Hepatocyte (in vitro differentiated cells): ENCODE measurements at regions not wholly inside any gene's neighbourhood (a gene's known extent, or its start where the extent isn't known, plus 50 kb on each side); places are given as distances from the start of the nearest gene placed in this dataset.

Experiments
- DNase-seq: peaks from one replicate; pipeline ENCODE4 v3.0.0-alpha.2; 2016; ENCODE audit warnings: low spot score
- H2AFZ ChIP-seq: fragments of 200-600 bp; sonication (generic); 2 replicates; pipeline ENCODE4 v1.6.0; 2016; ENCODE audit warnings: antibody characterized with exemption, mild to moderate bottlenecking
- H3K27ac ChIP-seq: fragments of 200-600 bp; sonication (generic); 2 replicates; pipeline ENCODE4 v1.5.1; 2016; ENCODE audit warnings: mild to moderate bottlenecking
- H3K27me3 ChIP-seq: fragments of 200-600 bp; sonication (generic); 2 replicates; pipeline ENCODE4 v1.6.1; 2016
- H3K36me3 ChIP-seq: fragments of 200-600 bp; sonication (generic); replicated peaks from 2 replicates; pipeline ENCODE4 v1.5.1; 2016; ENCODE audit warnings: low read depth; ENCODE audit not compliant: insufficient read depth
- H3K4me1 ChIP-seq: fragments of 200-600 bp; sonication (generic); 2 replicates; pipeline ENCODE4 v1.5.1; 2016; ENCODE audit warnings: mild to moderate bottlenecking, moderate library complexity; ENCODE audit not compliant: insufficient read depth
- H3K4me2 ChIP-seq: fragments of 200-600 bp; sonication (generic); 2 replicates; pipeline ENCODE4 v1.6.0; 2016
- H3K4me3 ChIP-seq: fragments of 200-600 bp; sonication (generic); 2 replicates; pipeline ENCODE4 v1.5.1; 2016; ENCODE audit warnings: mild to moderate bottlenecking
- H3K79me2 ChIP-seq: fragments of 200-600 bp; sonication (generic); 2 replicates; pipeline ENCODE4 v1.6.0; 2017; ENCODE audit warnings: mild to moderate bottlenecking
- H3K9me2 ChIP-seq: fragments of 200-600 bp; sonication (generic); replicated peaks from 2 replicates; pipeline ENCODE4 v1.6.0; 2017; ENCODE audit warnings: mild to moderate bottlenecking; ENCODE audit not compliant: insufficient read depth
- H3K9me3 ChIP-seq: fragments of 200-600 bp; sonication (generic); 2 replicates; pipeline ENCODE4 v1.5.1; 2016; ENCODE audit warnings: low read depth, mild to moderate bottlenecking
- H4K20me1 ChIP-seq: fragments of 200-600 bp; sonication (generic); 2 replicates; pipeline ENCODE4 v1.6.0; 2016; ENCODE audit warnings: mild to moderate bottlenecking; ENCODE audit not compliant: insufficient read depth, poor library complexity, severe bottlenecking
- CTCF ChIP-seq: fragments of 200-600 bp; sonication (generic); IDR thresholded peaks from 2 replicates; pipeline ENCODE4 v1.5.1; 2016; ENCODE audit warnings: antibody characterized with exemption, mild to moderate bottlenecking; ENCODE audit not compliant: poor library complexity
- EZH2 ChIP-seq: fragments of 200-600 bp; sonication (generic); IDR thresholded peaks from 2 replicates; pipeline ENCODE4 v1.6.1; 2016; ENCODE audit warnings: antibody characterized with exemption, mild to moderate bottlenecking, borderline replicate concordance
- EZH2phosphoT487 ChIP-seq: fragments of 200-600 bp; sonication (generic); IDR thresholded peaks from one replicate; pipeline ENCODE4 v1.6.1; 2018; ENCODE audit warnings: antibody characterized with exemption, mild to moderate bottlenecking, low read depth, moderate library complexity; ENCODE audit not compliant: unreplicated experiment, severe bottlenecking
- WGBS: methylation state at CpG from one replicate; pipeline ENCODE4 v1.1.6; 2016; ENCODE audit warnings: low lambda C conversion rate; ENCODE audit errors: missing lambda C conversion rate; 5-methylcytosine and 5-hydroxymethylcytosine counted together

DNA sequence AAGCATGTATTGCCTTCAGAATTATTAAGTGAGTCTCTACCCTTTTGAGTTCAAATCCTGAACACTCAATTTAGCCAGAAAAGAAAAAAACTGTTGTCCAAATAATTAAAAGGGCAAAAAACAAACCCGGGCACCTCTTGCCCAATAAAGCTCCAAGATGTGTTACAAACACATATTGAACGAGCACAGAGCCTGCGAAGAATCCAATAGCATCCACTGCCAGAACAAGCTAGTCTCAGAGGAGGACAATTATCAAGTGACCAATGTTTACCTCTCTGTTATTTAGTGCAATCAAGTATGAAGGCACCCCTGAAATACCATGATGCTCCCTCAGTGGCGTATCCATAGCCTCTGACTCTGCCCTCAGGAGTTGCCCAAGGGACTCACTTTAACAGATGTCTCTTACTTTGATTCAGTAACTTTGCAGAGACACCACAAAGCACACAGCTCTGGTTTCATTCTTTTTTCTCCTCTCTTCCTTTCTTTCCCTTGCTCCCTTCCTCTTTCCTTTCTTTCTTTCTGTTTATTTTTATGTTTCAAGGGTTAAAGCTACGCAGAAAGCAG lies 93.5 kb upstream of the SPATS2L start:
- H3K4me3 ChIP-seq: no peak overlapping the region
- no peak overlapping the region for H2AFZ ChIP-seq
- no peak overlapping the region for H3K27ac ChIP-seq
- no peaks in the 10 kb centered on the region for H3K36me3 ChIP-seq
- no peak overlapping the region for H3K4me2 ChIP-seq
- no peaks in the 10 kb centered on the region for H3K9me3 ChIP-seq
- H3K4me1 ChIP-seq: no peaks in the 10 kb centered on the region
- H3K27me3 ChIP-seq: no peaks in the 10 kb centered on the region
- DNase-seq: no peak
- no peaks in the 10 kb centered on the region for H4K20me1 ChIP-seq
- 88% methylated on average over 5 of the region's 5 CpGs for WGBS
- TF ChIP-seq EZH2: no peak
- no peak for TF ChIP-seq EZH2phosphoT487
- TF ChIP-seq CTCF: no peak
- no peaks in the 10 kb centered on the region for H3K9me2 ChIP-seq
- no peaks in the 10 kb centered on the region for H3K79me2 ChIP-seq

DNA sequence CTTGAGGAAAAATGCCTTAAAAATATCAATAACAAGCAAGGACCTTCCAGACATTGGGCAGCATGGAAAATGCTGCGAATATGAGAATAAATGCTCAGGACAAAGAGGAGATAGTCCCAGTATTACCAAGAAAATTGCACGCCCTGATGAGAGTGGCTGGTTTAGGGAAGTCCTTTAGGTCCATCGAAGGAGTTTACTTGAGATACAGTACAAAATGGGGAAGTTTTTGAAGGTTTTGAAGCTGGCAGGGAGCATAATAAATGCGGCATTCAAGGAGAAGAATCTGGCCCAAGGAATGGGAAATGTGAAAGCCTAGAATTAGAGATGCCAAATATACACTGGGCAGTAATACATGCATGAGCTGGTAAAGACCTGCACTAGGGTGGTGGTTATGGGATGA lies 90.2 kb upstream of the SPATS2L start:
- Histone ChIP-seq H3K79me2 (no peaks in the 10 kb centered on the region), H3K27ac (no peak overlapping the region), H2AFZ (no peak overlapping the region), H3K4me3 (no peak overlapping the region), H4K20me1 (no peaks in the 10 kb centered on the region), H3K9me2 (no peaks in the 10 kb centered on the region), H3K27me3 (no peaks in the 10 kb centered on the region), H3K4me1 (peaks cover 20% of the 10 kb centered on the region), H3K4me2 (no peak overlapping the region), H3K36me3 (no peaks in the 10 kb centered on the region), H3K9me3 (no peaks in the 10 kb centered on the region)
- WGBS: 94% methylated on average over 4 of the region's 4 CpGs
- no peak for TF ChIP-seq EZH2phosphoT487
- TF ChIP-seq CTCF: no peak
- TF ChIP-seq EZH2: no peak
- no peak for DNase-seq

DNA sequence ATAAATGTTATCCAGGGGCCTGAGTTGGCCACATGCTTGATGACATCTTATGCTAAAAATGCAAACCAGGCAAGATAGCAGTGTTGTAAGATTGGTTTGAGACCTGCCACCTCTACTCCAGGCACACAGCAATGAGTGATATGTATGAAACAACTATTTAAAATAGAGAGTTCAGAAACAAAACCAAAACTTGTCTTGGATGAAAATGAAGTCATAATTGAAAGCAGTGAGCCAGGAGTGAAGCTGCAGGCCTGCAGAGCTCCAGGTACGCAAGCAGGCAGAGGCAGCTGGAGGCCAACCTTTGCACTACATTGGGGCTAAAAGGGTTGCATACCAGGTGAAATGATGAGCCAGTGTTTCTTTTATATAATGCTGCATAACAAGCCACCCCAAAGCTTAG lies 89.2 kb upstream of the SPATS2L start:
- no peaks in the 10 kb centered on the region for H3K9me2 ChIP-seq
- H3K27ac ChIP-seq: no peak overlapping the region

More for the DNA sequence above, 89.2 kb upstream of the SPATS2L start:
- Histone ChIP-seq H3K4me3 (no peak overlapping the region), H3K79me2 (no peaks in the 10 kb centered on the region), H3K36me3 (no peaks in the 10 kb centered on the region), H3K27me3 (no peaks in the 10 kb centered on the region), H3K9me3 (no peaks in the 10 kb centered on the region), H3K4me1 (peaks cover 29% of the 10 kb centered on the region), H3K4me2 (no peak overlapping the region), H4K20me1 (no peaks in the 10 kb centered on the region), H2AFZ (no peak overlapping the region)
- no peak for DNase-seq
- TF ChIP-seq EZH2 (no peak), CTCF (no peak), EZH2phosphoT487 (no peak)
- WGBS: 92% methylated on average over 1 of the region's 1 CpG
